ENCODE measurements at regions not wholly inside any gene's neighbourhood (a gene's known extent, or its start where the extent isn't known, plus 50 kb on each side); places are given as distances from the start of the nearest gene placed in this dataset.

DNA sequence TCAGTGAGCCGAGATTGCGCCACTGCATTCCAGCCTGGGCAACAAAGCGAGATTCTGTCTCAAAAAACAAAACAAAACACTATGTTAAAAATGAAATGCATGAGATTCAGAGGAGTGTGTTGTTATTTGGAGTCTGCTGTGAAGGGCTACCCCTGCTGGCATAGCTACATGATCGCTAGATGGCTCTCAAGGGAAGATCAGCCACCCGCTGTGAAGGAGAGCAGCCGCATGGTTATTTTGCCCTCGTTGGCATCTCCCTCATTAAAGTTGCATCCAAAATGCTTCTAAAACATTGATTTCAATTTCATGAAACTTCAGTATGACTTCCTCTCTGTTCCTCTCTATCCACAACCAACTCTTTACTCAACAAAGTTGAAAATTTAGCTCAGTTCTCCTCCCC lies 54.8 kb upstream of the NDUFV2 start:
- Histone ChIP-seq H3K4me1 (ENCODE audit: insufficient read depth, low read length) (no peaks in the 10 kb centered on the region), H3K4me3 (ENCODE audit: low read length) (no peak overlapping the region), H3K36me3 (ENCODE audit: insufficient read depth, low read length) (no peaks in the 10 kb centered on the region), H3K27me3 (ENCODE audit: control insufficient read depth in 1 of 2, insufficient read depth in 2 of 2, low read length in 2 of 2) (peaks cover 0 to 3% of the 10 kb centered on the region in 2 experiments), H3K9me3 (ENCODE audit: control insufficient read depth in 1 of 2, insufficient read depth in 1 of 2, low read length in 2 of 2) (peaks cover 6 to 12% of the 10 kb centered on the region in 2 experiments), H3K27ac (ENCODE audit: low read depth in 1 of 2, low read length in 2 of 2) (no peak overlapping the region)
- H3K36me3 Mint-ChIP-seq (ENCODE audit: low read depth): peaks cover 4% of the 10 kb centered on the region
- ChIA-PET CTCF (no interaction called here), POLR2A (no interaction called here)
- TF ChIP-seq CTCF (IDR thresholded peaks at IDR 0.05): no peak
- no peaks in the 10 kb centered on the region for H3K4me1 Mint-ChIP-seq (ENCODE audit: low read depth)
- peaks cover 5% of the 10 kb centered on the region for H3K9me3 Mint-ChIP-seq
- H3K4me3 Mint-ChIP-seq: no peak overlapping the region
- no peak for ATAC-seq (ENCODE audit: poor library complexity)
- DNase-seq: no peak
- intact Hi-C loops (cut with DNase I, micrococcal nuclease): no loop called here
- H3K27ac Mint-ChIP-seq: no peak overlapping the region
- H3K27me3 Mint-ChIP-seq: peaks cover 6% of the 10 kb centered on the region

DNA sequence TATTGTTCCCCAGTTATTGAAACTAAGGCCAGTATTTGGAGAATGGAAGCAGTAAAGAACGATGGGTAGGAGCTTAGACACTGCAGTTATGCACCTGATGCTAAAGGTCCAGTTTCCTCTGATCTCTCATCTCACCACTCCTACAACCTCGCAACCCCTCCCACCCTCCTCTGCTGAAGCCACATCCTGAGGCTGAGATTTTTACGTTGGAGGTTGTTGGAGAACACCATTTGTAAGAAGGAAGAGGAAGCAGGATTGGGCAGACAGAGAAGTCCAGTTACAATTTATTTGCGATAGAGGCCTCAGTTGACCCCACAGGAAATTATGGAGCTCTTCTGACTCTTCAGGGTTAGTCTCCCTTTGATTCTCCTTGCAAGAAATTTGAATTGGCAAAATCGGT lies 54.3 kb upstream of the NDUFV2 start:
- Mint-ChIP-seq H3K4me1 (ENCODE audit: low read depth) (no peaks in the 10 kb centered on the region), H3K36me3 (ENCODE audit: low read depth) (peaks cover 4% of the 10 kb centered on the region), H3K27me3 (peaks cover 6% of the 10 kb centered on the region), H3K27ac (no peak overlapping the region), H3K9me3 (peaks cover 5% of the 10 kb centered on the region), H3K4me3 (no peak overlapping the region)
- ChIA-PET POLR2A (no interaction called here), CTCF (no interaction called here)
- Histone ChIP-seq H3K9me3 (ENCODE audit: control insufficient read depth in 1 of 2, insufficient read depth in 1 of 2, low read length in 2 of 2) (peaks cover 6 to 12% of the 10 kb centered on the region in 2 experiments), H3K27ac (ENCODE audit: low read depth in 1 of 2, low read length in 2 of 2) (no peak overlapping the region), H3K27me3 (ENCODE audit: control insufficient read depth in 1 of 2, insufficient read depth in 2 of 2, low read length in 2 of 2) (peaks cover 0 to 3% of the 10 kb centered on the region in 2 experiments), H3K4me1 (ENCODE audit: insufficient read depth, low read length) (no peaks in the 10 kb centered on the region), H3K36me3 (ENCODE audit: insufficient read depth, low read length) (no peaks in the 10 kb centered on the region), H3K4me3 (ENCODE audit: low read length) (no peak overlapping the region)
- intact Hi-C loops (cut with DNase I, micrococcal nuclease): no loop called here
- DNase-seq (no peak), ATAC-seq (ENCODE audit: poor library complexity) (no peak)
- TF ChIP-seq CTCF (IDR thresholded peaks at IDR 0.05): no peak

DNA sequence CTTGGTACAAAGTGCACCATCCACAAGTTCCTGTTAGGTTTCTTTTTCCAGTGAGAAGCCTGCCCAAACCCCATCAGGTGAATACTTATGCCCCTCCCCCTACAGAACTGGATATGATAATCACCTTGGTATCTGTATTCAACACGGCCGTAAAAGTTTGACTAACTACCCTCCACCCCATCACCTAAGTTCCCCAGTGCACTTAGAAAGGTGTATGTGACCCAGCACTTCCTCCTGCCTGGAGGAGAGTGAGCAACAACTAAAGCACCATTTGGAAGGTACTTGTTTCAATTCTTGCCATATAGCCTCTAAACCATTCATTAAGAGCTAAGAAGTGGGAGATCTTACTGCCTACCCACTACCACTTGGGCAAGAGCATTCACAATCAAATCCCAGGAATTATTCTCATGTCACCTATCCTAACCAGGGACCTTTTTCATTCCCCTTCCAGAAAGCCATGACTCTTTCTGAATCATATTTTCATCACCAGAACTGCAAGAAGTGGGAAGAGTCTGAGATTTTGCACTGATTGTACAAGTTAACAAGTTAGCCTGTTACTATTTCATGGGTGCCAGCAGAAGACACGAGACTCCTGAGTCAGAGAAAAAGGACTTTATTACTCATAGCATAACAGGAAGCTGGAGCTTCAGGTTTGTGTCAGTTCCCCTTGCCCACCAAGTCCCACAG lies 53.5 kb upstream of the NDUFV2 start:
- Histone ChIP-seq H3K27ac (ENCODE audit: low read depth in 1 of 2, low read length in 2 of 2) (no peak overlapping the region), H3K36me3 (ENCODE audit: insufficient read depth, low read length) (no peaks in the 10 kb centered on the region), H3K4me1 (ENCODE audit: insufficient read depth, low read length) (no peaks in the 10 kb centered on the region), H3K27me3 (ENCODE audit: control insufficient read depth in 1 of 2, insufficient read depth in 2 of 2, low read length in 2 of 2) (peaks cover 0 to 3% of the 10 kb centered on the region in 2 experiments), H3K9me3 (ENCODE audit: control insufficient read depth in 1 of 2, insufficient read depth in 1 of 2, low read length in 2 of 2) (peaks cover 6 to 12% of the 10 kb centered on the region in 2 experiments), H3K4me3 (ENCODE audit: low read length) (no peak overlapping the region)
- no peak for TF ChIP-seq CTCF (IDR thresholded peaks at IDR 0.05)
- H3K4me3 Mint-ChIP-seq: no peak overlapping the region
- POLR2A ChIA-PET: no interaction called here
- ATAC-seq (ENCODE audit: poor library complexity): no peak
- H3K27ac Mint-ChIP-seq: no peak overlapping the region
- H3K27me3 Mint-ChIP-seq: peaks cover 6% of the 10 kb centered on the region
- CTCF ChIA-PET: no interaction called here
- DNase-seq: peak in 1 of 14 experiments; percentile 17
- peaks cover 4% of the 10 kb centered on the region for H3K36me3 Mint-ChIP-seq (ENCODE audit: low read depth)
- no peaks in the 10 kb centered on the region for H3K4me1 Mint-ChIP-seq (ENCODE audit: low read depth)
- peaks cover 5% of the 10 kb centered on the region for H3K9me3 Mint-ChIP-seq
- intact Hi-C loops (cut with DNase I, micrococcal nuclease): no loop called here
